GM12872 (cell line): ENCODE measurements at regions not wholly inside any gene's neighbourhood (a gene's known extent, or its start where the extent isn't known, plus 50 kb on each side); places are given as distances from the start of the nearest gene placed in this dataset.

ENCODE experiments used
- CTCF ChIP-seq: IDR thresholded peaks from 3 replicates; pipeline ENCODE4 v1.5.1; 2011; ENCODE audit warnings: low read depth, mild to moderate bottlenecking, low read length, moderate library complexity; ENCODE audit not compliant: insufficient read depth

DNA sequence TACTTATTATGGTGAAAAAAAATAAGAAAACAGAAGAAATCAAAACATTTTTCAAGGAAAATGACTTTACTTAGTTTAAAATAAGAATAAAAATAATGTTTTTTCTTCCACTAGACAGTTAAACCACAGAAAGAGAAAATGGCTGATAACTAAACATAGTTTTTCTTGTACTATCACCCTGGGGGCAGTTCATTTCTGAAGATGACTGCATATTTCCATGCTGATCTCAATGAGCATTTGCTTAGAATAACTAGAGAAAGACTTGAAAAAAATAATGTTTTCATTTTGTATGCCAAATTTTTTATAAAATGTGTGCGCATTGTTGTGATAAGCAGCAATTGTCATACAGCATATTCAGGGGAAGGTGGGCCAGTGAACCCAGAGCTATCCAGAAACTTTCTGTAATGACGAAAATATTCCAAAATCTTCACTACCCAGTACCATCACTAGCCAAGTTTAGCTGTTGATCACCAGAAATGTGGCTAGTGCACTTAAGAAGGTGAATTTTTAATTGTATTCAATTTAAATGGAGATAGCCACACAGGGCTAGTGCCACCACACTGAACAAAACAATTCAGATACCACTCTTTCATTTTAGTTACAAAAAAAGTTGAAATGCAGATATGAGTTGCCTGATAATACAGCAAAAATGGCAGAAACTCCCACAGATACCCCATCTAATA lies 513.4 kb upstream of the NETO1 start:
- no peak for TF ChIP-seq CTCF

GRCh38 chr18:73366713-73367112 lies 498.9 kb upstream of the NETO1 start:
- no peak for TF ChIP-seq CTCF

GRCh38 chr18:73365018-73365417 lies 497.2 kb upstream of the NETO1 start:
- no peak for TF ChIP-seq CTCF

GRCh38 chr18:73355121-73355520 lies 487.3 kb upstream of the NETO1 start:
- no peak for TF ChIP-seq CTCF

DNA sequence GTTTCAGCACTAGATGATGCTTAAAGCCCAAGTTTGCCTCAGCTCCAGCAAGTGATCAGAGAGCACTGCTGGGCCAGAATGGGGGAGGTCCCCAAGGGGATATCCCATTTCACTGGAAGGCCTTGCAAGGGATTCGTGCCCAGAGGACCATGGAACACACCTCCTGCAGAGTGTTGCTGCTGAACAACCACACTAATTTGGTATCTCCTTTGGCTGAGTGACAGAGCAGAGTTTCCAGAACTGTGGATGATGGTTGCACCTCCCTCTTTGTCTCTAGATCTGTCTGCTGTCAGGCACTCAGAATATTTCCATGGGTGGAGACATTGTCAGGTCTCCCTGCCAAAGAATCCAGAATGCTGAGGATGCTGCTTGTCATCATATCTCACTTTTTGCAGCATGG lies 484.8 kb upstream of the NETO1 start:
- TF ChIP-seq CTCF = no peak

DNA sequence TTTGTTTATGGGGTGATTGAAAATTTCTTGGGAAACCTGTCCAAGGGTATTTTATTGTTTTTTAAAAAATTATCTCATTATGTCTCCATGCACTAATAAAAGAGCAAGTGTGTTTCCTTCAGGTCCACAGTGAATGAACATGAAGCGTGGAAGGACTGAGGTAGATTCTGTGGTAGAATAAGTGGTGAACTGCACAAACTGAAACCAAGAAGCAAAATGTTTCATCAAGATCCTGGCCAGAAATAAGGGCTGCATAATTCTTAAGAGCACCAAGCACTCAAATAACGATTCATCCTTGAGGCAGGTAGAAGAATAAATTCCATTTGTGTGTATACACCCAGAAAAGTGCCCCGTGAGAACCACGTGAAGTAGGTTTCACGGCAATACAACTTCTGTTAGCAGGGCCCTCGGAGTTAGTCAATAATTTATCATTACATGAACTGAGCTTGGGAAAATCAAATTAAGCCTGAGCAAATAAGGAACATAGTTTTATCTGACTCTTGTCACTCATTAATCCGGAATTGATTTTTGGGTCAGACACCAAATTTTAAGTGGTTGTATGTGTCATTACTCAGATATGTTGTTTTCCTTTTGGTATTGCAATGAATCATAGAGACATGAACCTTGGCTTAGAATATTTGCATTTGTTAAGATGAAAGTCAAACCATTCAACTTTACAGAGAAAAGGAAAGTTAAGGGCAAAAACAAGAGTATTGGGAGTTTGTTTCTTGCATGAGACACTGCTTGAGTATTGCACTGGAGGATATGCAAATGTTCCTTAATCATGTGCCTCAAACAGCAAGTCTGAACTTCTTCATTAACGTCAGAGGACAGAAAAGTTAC lies 472.6 kb upstream of the NETO1 start:
- TF ChIP-seq CTCF = no peak

DNA sequence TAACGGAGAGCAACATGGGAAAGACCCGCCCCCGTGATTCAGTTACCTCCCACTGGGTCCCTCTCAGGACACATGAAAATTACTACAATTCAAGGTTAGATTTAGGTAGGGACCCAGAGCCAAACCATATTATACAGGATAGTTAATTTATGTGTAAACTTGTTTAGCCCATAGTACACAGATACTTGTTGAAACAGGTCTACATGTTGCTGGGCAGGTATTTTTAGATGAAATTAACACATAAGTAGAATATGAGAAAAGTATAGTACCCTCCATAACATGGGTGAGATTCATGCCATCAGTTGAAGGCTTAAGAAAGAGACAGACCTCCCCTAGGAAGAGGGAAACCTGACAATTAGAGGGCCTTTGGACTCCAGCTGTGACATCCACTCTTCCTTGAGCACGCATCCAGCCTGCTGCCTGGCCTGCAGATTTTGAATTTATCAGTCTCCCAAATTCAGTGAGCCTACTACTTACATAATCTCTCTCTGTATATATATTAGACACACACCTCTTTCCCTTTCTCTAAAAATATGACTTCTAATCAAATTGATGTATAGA lies 463.5 kb upstream of the NETO1 start:
- no peak for TF ChIP-seq CTCF
